ENCODE measurements at regions not wholly inside any gene's neighbourhood (a gene's known extent, or its start where the extent isn't known, plus 50 kb on each side); places are given as distances from the start of the nearest gene placed in this dataset.

GRCh38 chrX:130485870-130486269 is 84.1 kb downstream of the RBMX2 start:
- DNase-seq (ENCODE audit: low read depth in 1 of 2, low spot score in 2 of 2) (no peak), FAIRE-seq (no peak)
- Histone ChIP-seq H2BK120ac (replicated peaks; ENCODE audit: low read depth, low read length) (no peak overlapping the region), H2AK5ac (ENCODE audit: low read depth, low read length) (no peak overlapping the region), H2AFZ (ENCODE audit: low read length) (no peak overlapping the region), H3K23me2 (ENCODE audit: low read depth, low read length) (no peaks in the 10 kb centered on the region), H3K27ac (ENCODE audit: low read depth, low read length) (no peak overlapping the region), H3K27me3 (replicated peaks in 1 of 4; ENCODE audit: control insufficient read depth in 3 of 4, extremely low read depth in 1 of 4, insufficient read depth in 3 of 4, low read length in 3 of 4) (no peaks in the 10 kb centered on the region), H3K36me3 (ENCODE audit: control insufficient read depth in 2 of 4, insufficient read depth in 4 of 4, low read length in 3 of 4) (no peaks in the 10 kb centered on the region), H2BK15ac (ENCODE audit: low read length) (no peak overlapping the region), H3K9me3 (ENCODE audit: insufficient read depth in 2 of 2, low read depth in 1 of 2, low read length in 1 of 2) (no peaks in the 10 kb centered on the region), H3K4me1 (replicated peaks in 1 of 4; ENCODE audit: control insufficient read depth in 3 of 4, insufficient read depth in 4 of 4, low read length in 3 of 4) (no peaks in the 10 kb centered on the region), H2BK20ac (ENCODE audit: low read length) (no peak overlapping the region), H2BK12ac (ENCODE audit: low read depth, low read length) (no peak overlapping the region), H3K14ac (ENCODE audit: insufficient read length) (no peak overlapping the region), H3K23ac (ENCODE audit: insufficient read length) (no peak overlapping the region), H3K9ac (replicated peaks in 1 of 4; ENCODE audit: extremely low read depth in 1 of 4, low read depth in 3 of 4, low read length in 3 of 4) (no peak overlapping the region), H3K4ac (replicated peaks; ENCODE audit: insufficient read length, low read depth, low read length) (no peak overlapping the region), H3K79me1 (ENCODE audit: low read depth, low read length) (no peaks in the 10 kb centered on the region), H3K79me2 (ENCODE audit: control insufficient read depth in 1 of 2, insufficient read depth in 2 of 2, low read length in 2 of 2) (no peaks in the 10 kb centered on the region), H4K20me1 (replicated peaks in 1 of 2; ENCODE audit: control insufficient read depth in 1 of 2, insufficient read depth in 2 of 2, low read length in 2 of 2) (no peaks in the 10 kb centered on the region), H3K4me3 (ENCODE audit: extremely low read depth in 1 of 4, insufficient read depth in 2 of 4, low read depth in 3 of 4, low read length in 4 of 4) (no peak overlapping the region), H3K4me2 (ENCODE audit: insufficient read depth in 1 of 2, low read depth in 2 of 2, low read length in 2 of 2) (no peak overlapping the region), H4K5ac (ENCODE audit: insufficient read length, low read depth, low read length) (no peak overlapping the region), H4K91ac (replicated peaks; ENCODE audit: insufficient read length, low read length) (no peak overlapping the region), H4K8ac (ENCODE audit: extremely low read depth, insufficient read depth, low read length) (no peak overlapping the region), H2BK5ac (ENCODE audit: low read depth, low read length) (no peak overlapping the region), H3K18ac (ENCODE audit: extremely low read depth, low read length) (no peak overlapping the region), H3K56ac (replicated peaks; ENCODE audit: insufficient read length, low read depth, low read length) (no peak overlapping the region)
- POLR2A ChIA-PET (ENCODE audit: partially characterized antibody), result no interaction called here
- 43% methylated on average over 1 of the region's 1 CpG; no CpG with 5 or more reads in 1 of the 2 experiments for WGBS, 2 experiments (ENCODE audit: extremely low coverage in 1 of 2, insufficient coverage in 1 of 2, insufficient read length in 1 of 2, insufficient replicate concordance in 2 of 2, low coverage in 1 of 2, low lambda C conversion rate in 2 of 2, missing lambda C conversion rate in 1 of 2)
- CTCF ChIA-PET (ENCODE audit: partially characterized antibody), result no interaction called here
- no peak for TF ChIP-seq ZNF274 (IDR thresholded peaks at IDR 0.05; ENCODE audit: borderline replicate concordance, extremely low read depth, low read length)
- TF ChIP-seq YY1 (IDR thresholded peaks at IDR 0.05; ENCODE audit: low read depth, low read length), result no peak
- no peak for TF ChIP-seq RFX5 (IDR thresholded peaks at IDR 0.05; ENCODE audit: borderline replicate concordance, low read depth, low read length)
- no peak for TF ChIP-seq JUND (IDR thresholded peaks at IDR 0.05; ENCODE audit: low read length)
- TF ChIP-seq CTBP2 (IDR thresholded peaks at IDR 0.05; ENCODE audit: borderline replicate concordance, insufficient read depth, insufficient read length, low read length), result no peak
- TF ChIP-seq SUZ12 (IDR thresholded peaks at IDR 0.05; ENCODE audit: low read length), result no peak
- no peak for TF ChIP-seq EGR1 (IDR thresholded peaks at IDR 0.05; ENCODE audit: borderline replicate concordance, low read depth, low read length)
- no peak for TF ChIP-seq KDM4A (IDR thresholded peaks at IDR 0.05; ENCODE audit: low read depth, low read length, severe bottlenecking)
- TF ChIP-seq USF2 (IDR thresholded peaks at IDR 0.05; ENCODE audit: low read length), result no peak
- no peak for TF ChIP-seq NRF1 (IDR thresholded peaks at IDR 0.05; ENCODE audit: low read depth, low read length)
- TF ChIP-seq SIN3A (conservative IDR thresholded peaks at IDR 0.05 in 1 of 2, IDR thresholded peaks at IDR 0.05 in 1 of 2; ENCODE audit: low read depth in 1 of 2, low read length in 2 of 2), result no peak
- no peak for TF ChIP-seq ATF3 (IDR thresholded peaks at IDR 0.05; ENCODE audit: insufficient read depth, low read depth, low read length)
- TF ChIP-seq BCL11A (IDR thresholded peaks at IDR 0.05; ENCODE audit: low read depth in 2 of 2, low read length in 2 of 2), result no peak
- no peak for TF ChIP-seq POLR2A (IDR thresholded peaks at IDR 0.05; ENCODE audit: control extremely low read depth in 1 of 2, low read depth in 2 of 2, low read length in 2 of 2)
